Nephron (organoid): ENCODE measurements at regions not wholly inside any gene's neighbourhood (a gene's known extent, or its start where the extent isn't known, plus 50 kb on each side); places are given as distances from the start of the nearest gene placed in this dataset.

Experiments used
- H3K27ac Mint-ChIP-seq, 3 experiments: 2 replicates each; pipeline ENCODE4 v1.8.0; 2020; ENCODE audit warnings: mixed read lengths in 3 of 3, mild to moderate bottlenecking in 2 of 3, moderate library complexity in 1 of 3
- H3K27me3 Mint-ChIP-seq: 2 replicates; pipeline ENCODE4 v1.8.0; 2021; ENCODE audit warnings: low read depth, mild to moderate bottlenecking, moderate library complexity, mixed read lengths
- H3K36me3 Mint-ChIP-seq: 2 replicates; pipeline ENCODE4 v1.8.0; 2020; ENCODE audit warnings: low read depth, mixed read lengths
- H3K4me1 Mint-ChIP-seq: 2 replicates; pipeline ENCODE4 v1.8.0; 2020; ENCODE audit warnings: mixed read lengths
- H3K4me3 Mint-ChIP-seq, 3 experiments: 2 replicates each; pipeline ENCODE4 v1.8.0; 2020; ENCODE audit warnings: mild to moderate bottlenecking in 3 of 3, mixed read lengths in 3 of 3, moderate library complexity in 2 of 3
- H3K9me3 Mint-ChIP-seq: 2 replicates; pipeline ENCODE4 v1.8.0; 2020; ENCODE audit warnings: mixed read lengths
- TF ChIP-seq, protein P1 (sequence below), 3 experiments: fragments of 200-600 bp; sonication (generic); IDR thresholded peaks; one replicate each; pipeline ENCODE4 v1.5.0; 2021; ENCODE audit warnings: antibody characterized with exemption in 3 of 3; ENCODE audit not compliant: unreplicated experiment in 3 of 3

DNA sequence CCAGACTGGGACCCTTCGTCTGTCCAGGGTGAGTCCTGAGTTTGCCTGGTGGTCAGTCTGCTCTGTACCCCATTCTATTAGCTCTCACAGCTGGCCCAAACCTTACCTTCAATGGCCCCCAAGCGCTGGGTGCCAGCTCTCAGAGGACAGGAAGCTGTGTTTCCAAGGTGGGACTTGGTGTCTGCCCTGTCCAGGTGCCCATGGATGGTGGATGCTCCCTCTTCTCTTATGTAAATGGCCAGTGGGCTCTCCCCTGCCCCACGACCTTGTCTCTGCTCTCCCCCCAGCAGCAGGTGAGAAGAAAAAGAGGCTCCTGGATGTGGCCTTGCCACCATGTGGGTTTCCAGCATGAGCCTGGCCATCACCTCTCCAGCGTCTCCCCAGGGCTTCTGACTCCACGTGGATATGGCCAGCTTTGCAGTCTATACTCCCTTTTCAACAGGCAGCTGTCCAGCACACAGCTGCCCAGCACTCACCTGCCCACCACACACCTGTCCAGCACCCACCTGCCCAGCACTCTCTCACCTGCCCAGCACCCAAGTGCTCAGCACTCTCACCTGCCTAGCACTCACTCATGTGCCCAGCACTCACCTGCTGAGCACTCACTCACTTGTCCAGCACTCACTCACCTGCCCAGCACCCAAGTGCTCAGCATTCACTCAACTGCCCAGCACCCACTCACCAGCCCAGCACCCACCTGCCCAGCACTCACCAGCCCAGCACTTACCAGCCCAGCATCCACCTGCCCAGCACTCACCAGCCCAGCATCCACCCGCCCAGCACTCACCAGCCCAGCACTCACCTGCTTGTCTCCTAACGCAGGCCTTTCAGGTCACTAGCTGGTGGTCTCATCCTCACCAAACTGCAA, 136.2 kb upstream of the IRX2 start:
- Mint-ChIP-seq H3K4me1 (no peaks in the 10 kb centered on the region), H3K36me3 (no peaks in the 10 kb centered on the region), H3K27ac (no peak overlapping the region), H3K27me3 (peaks cover 7% of the 10 kb centered on the region), H3K9me3 (peaks cover 10% of the 10 kb centered on the region), H3K4me3 (no peak overlapping the region)
- TF ChIP-seq, protein P1, sequence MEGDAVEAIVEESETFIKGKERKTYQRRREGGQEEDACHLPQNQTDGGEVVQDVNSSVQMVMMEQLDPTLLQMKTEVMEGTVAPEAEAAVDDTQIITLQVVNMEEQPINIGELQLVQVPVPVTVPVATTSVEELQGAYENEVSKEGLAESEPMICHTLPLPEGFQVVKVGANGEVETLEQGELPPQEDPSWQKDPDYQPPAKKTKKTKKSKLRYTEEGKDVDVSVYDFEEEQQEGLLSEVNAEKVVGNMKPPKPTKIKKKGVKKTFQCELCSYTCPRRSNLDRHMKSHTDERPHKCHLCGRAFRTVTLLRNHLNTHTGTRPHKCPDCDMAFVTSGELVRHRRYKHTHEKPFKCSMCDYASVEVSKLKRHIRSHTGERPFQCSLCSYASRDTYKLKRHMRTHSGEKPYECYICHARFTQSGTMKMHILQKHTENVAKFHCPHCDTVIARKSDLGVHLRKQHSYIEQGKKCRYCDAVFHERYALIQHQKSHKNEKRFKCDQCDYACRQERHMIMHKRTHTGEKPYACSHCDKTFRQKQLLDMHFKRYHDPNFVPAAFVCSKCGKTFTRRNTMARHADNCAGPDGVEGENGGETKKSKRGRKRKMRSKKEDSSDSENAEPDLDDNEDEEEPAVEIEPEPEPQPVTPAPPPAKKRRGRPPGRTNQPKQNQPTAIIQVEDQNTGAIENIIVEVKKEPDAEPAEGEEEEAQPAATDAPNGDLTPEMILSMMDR (IDR thresholded peaks at IDR 0.05; ENCODE audit: unreplicated experiment in 3 of 3): no peak

DNA sequence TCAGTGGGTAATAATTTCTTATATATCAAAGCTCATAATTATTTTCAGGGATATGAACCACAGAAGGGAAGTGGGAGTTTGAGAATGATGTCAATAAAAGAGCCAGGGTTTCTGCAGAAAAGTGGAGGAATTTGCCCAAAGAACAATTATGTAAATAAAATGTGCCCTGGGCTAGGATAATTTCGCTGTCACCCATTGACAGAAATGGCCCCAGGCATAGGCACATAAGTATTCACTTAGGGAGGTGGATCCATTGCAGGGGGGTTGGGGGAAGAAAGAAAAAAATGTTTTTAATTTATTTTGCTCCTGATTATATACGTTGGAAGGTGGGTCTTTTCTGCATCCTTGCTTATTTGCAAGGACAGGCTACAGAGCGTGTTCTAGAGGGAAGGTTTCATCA, 135.1 kb upstream of the IRX2 start:
- Mint-ChIP-seq H3K9me3 (peaks cover 16% of the 10 kb centered on the region), H3K36me3 (no peaks in the 10 kb centered on the region), H3K27me3 (peaks cover 7% of the 10 kb centered on the region), H3K4me3 (no peak overlapping the region), H3K27ac (no peak overlapping the region), H3K4me1 (no peaks in the 10 kb centered on the region)
- TF ChIP-seq, protein P1 (IDR thresholded peaks at IDR 0.05; ENCODE audit: unreplicated experiment in 3 of 3): no peak

DNA sequence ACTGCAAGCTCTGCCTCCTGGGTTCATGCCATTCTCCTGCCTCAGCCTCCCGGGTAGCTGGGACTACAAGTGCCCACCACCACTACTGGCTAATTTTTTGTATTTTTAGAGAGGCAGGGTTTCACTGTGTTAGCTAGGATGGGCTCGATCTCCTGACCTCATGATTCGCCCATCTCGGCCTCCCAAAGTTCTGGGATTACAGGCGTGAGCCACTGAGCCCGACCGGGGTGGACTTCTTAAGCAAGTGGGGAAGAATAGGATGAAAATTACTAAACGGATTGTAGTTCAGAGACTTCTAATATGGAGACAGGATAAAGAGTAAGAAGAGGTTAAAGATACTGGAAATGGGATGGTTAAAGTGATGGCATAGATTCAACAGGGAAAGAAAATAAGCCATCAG, 132.3 kb upstream of the IRX2 start:
- TF ChIP-seq, protein P1 (IDR thresholded peaks at IDR 0.05; ENCODE audit: unreplicated experiment in 3 of 3): no peak
- Mint-ChIP-seq H3K27ac (no peak overlapping the region), H3K36me3 (peaks cover 8% of the 10 kb centered on the region), H3K9me3 (peaks cover 34% of the 10 kb centered on the region), H3K4me1 (no peaks in the 10 kb centered on the region), H3K4me3 (no peak overlapping the region), H3K27me3 (peaks cover 7% of the 10 kb centered on the region)

DNA sequence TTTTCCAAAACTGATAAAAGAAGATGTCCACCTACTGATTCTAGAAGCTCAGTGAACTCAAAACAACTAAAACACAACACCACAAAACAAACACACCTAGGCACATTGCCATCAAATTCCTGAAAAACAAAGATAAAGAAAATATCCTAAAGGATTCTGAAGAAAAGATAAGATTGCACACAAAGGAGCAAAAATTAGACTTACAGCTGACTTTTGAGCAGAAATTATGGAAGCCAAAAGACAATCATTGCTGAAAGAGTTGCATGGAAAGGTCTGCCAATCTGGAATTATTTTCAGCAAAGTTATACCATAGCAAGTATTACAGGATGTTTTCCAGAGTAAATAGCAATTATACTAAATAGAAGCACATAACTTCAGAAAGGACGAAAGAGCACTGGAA, 128.2 kb upstream of the IRX2 start:
- peaks cover 9% of the 10 kb centered on the region for H3K27me3 Mint-ChIP-seq
- TF ChIP-seq, protein P1 (IDR thresholded peaks at IDR 0.05; ENCODE audit: unreplicated experiment in 3 of 3): no peak
- H3K4me1 Mint-ChIP-seq: no peaks in the 10 kb centered on the region
- H3K36me3 Mint-ChIP-seq: peaks cover 8% of the 10 kb centered on the region
- no peak overlapping the region for H3K4me3 Mint-ChIP-seq
- H3K9me3 Mint-ChIP-seq: peaks cover 47% of the 10 kb centered on the region
- H3K27ac Mint-ChIP-seq: no peak overlapping the region

DNA sequence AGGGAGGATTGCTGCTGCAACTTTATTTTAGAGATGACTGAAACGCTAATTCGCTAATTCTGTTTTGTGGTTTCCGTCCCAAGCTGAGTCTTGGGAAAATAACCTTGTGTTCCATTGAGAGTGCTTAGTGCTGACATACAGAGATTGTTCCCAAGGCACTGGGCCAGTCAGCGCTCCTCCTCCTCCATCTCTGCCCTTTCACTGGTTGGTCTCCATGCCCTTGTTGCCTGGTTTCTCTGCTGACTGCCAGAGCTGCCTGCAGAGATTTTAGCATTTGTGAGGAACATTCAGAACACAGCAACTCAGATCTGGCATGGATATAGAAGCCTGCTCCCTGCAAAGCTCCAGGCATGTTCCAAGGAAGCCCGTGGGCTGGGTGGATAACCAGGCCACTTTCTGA, 126.0 kb upstream of the IRX2 start:
- TF ChIP-seq, protein P1 (IDR thresholded peaks at IDR 0.05; ENCODE audit: unreplicated experiment in 3 of 3): no peak
- H3K9me3 Mint-ChIP-seq: peaks cover 37% of the 10 kb centered on the region
- peaks cover 8% of the 10 kb centered on the region for H3K36me3 Mint-ChIP-seq
- H3K4me3 Mint-ChIP-seq: no peak overlapping the region
- H3K27me3 Mint-ChIP-seq: peaks cover 13% of the 10 kb centered on the region
- no peak overlapping the region for H3K27ac Mint-ChIP-seq
- H3K4me1 Mint-ChIP-seq: no peaks in the 10 kb centered on the region

DNA sequence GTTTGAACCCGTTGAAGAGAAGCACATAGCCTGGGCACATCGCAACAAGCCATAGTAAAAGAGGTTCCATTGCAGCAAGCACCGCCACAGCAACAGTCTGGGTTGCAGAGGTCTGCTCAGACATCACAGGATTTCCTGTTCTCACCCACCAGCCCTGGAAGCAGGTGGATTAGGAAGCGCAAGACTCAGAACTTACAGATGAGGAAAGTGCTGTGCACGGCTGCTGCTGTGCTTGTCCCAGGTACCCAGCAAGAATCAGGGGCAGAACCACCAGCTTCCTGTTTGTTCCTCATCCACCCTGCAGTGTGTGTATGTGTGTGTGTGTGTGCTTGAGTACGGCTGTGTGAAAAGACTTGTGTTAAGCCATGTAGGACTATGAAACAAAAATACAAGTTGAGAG, 124.7 kb upstream of the IRX2 start:
- Mint-ChIP-seq H3K4me3 (no peak overlapping the region), H3K27me3 (peaks cover 13% of the 10 kb centered on the region), H3K27ac (no peak overlapping the region), H3K4me1 (no peaks in the 10 kb centered on the region), H3K36me3 (peaks cover 8% of the 10 kb centered on the region), H3K9me3 (peaks cover 30% of the 10 kb centered on the region)
- TF ChIP-seq, protein P1 (IDR thresholded peaks at IDR 0.05; ENCODE audit: unreplicated experiment in 3 of 3): no peak
